ENCODE measurements at regions not wholly inside any gene's neighbourhood (a gene's known extent, or its start where the extent isn't known, plus 50 kb on each side); places are given as distances from the start of the nearest gene placed in this dataset.

GRCh38 chr13:84339456-84339855 is 457.2 kb upstream of the SLITRK1 start:
- DNase-seq = no peak
- H3K4me3 ChIP-seq = no peak overlapping the region
- TF ChIP-seq CTCF (IDR thresholded peaks at IDR 0.05) (no peak), POLR2A (IDR thresholded peaks at IDR 0.05) (no peak)
- H3K9me3 ChIP-seq = peaks cover 0 to 5% (median 0%) of the 10 kb centered on the region in 12 donors
- H3K27me3 ChIP-seq = no peaks in the 10 kb centered on the region
- no peak for ATAC-seq
- no peak overlapping the region for H3K27ac ChIP-seq
- no peaks in the 10 kb centered on the region for H3K4me1 ChIP-seq
- intact Hi-C loops (cut with DNase I) = no loop called here
- H3K36me3 ChIP-seq = no peaks in the 10 kb centered on the region

DNA sequence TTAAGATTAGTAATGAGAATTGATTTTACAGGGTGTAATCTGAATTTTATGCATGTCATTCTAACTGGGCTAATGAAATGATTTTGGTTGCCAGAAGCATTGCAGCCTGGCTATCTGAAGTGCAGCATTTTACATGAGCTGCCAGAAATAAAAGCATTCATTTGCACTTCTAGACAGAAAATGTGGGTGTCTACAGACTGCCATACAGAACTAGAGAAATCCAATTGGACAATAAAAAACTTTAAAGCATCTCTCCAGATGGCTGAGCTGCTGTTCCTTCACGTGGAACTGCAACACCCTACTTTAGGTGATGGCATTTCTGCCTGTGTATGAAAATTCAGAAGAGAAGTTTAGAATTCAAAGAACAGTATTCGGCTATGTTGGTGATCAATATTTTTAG is 450.1 kb upstream of the SLITRK1 start:
- ATAC-seq = no peak
- WGBS, 4 donors = 68 to 77% (median 70%) methylated on average over 2 of the region's 2 CpGs
- TF ChIP-seq POLR2A (IDR thresholded peaks at IDR 0.05) (no peak), CTCF (IDR thresholded peaks at IDR 0.05) (no peak)

GRCh38 chr13:84315527-84315926 is 433.3 kb upstream of the SLITRK1 start:
- no peak for ATAC-seq
- no peaks in the 10 kb centered on the region for H3K9me3 ChIP-seq
- no peaks in the 10 kb centered on the region for H3K4me1 ChIP-seq
- no peak overlapping the region for H3K4me3 ChIP-seq
- no peak overlapping the region for H3K27ac ChIP-seq
- no peak for DNase-seq
- intact Hi-C loops (cut with DNase I) = no loop called here
- H3K36me3 ChIP-seq = no peaks in the 10 kb centered on the region
- H3K27me3 ChIP-seq = no peaks in the 10 kb centered on the region
- TF ChIP-seq POLR2A (IDR thresholded peaks at IDR 0.05) (no peak), CTCF (IDR thresholded peaks at IDR 0.05) (no peak)
- 52 to 62% (median 56%) methylated on average over 4 of the region's 4 CpGs for WGBS, 4 donors

More for the DNA sequence above, 450.1 kb upstream of the SLITRK1 start:
- Histone ChIP-seq H3K4me1 (no peaks in the 10 kb centered on the region), H3K36me3 (no peaks in the 10 kb centered on the region), H3K9me3 (no peaks in the 10 kb centered on the region), H3K27ac (no peak overlapping the region), H3K27me3 (no peaks in the 10 kb centered on the region), H3K4me3 (no peak overlapping the region)
- intact Hi-C loops (cut with DNase I) = no loop called here
- DNase-seq = no peak

DNA sequence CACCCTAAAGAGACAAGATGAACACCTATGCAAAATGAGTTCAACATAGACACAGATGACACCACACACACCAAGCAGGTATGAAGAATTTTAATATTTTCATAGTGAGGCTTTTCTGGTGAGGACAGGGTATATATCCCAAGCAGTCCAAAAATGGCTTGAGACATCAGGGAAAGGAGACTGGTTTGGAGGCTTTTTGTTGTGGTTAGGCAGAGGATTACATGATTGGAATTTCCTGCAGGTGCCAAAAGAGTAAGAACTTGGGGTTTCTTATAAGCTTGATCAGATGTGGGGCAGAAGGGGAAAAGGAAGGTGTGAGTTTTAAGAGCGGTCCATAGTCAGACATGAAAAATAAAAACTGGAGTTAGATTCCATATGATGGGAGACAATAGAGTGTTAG is 420.8 kb upstream of the SLITRK1 start:
- TF ChIP-seq CTCF (IDR thresholded peaks at IDR 0.05) (no peak), POLR2A (IDR thresholded peaks at IDR 0.05) (no peak)
- H3K36me3 ChIP-seq = no peaks in the 10 kb centered on the region
- H3K27ac ChIP-seq = no peak overlapping the region
- H3K9me3 ChIP-seq = no peaks in the 10 kb centered on the region
- H3K4me1 ChIP-seq = no peaks in the 10 kb centered on the region
- no peak overlapping the region for H3K4me3 ChIP-seq
- no peak for ATAC-seq
- intact Hi-C loops (cut with DNase I) = no loop called here
- no peaks in the 10 kb centered on the region for H3K27me3 ChIP-seq
- 84 to 89% (median 86%) methylated on average over 1 of the region's 1 CpG for WGBS, 4 donors
- no peak for DNase-seq
